Tibial artery (tissue), 4 donors: ENCODE measurements at regions not wholly inside any gene's neighbourhood (a gene's known extent, or its start where the extent isn't known, plus 50 kb on each side); places are given as distances from the start of the nearest gene placed in this dataset.

Experiments
- DNase-seq, 2 donors: peaks; one replicate each; pipeline ENCODE4 v3.0.0-alpha.2; 2019
- H3K27ac ChIP-seq, 2 donors: fragments of 200-600 bp; sonication (generic) in 1 of 2; 1 replicate in 1 of 2; 2 replicates in 1 of 2; pipeline ENCODE4 v1.5.1; 2018 to 2019; ENCODE audit warnings: mild to moderate bottlenecking in 1 of 2
- H3K27me3 ChIP-seq, 2 donors: fragments of 200-600 bp; sonication (generic) in 1 of 2; one replicate each; pipeline versions ENCODE4 v1.5.1 to v1.6.0; 2016 to 2019
- H3K36me3 ChIP-seq, 3 donors: fragments of 200-600 bp; sonication (generic) in 2 of 3; one replicate each; pipeline ENCODE4 v1.5.1; 2016 to 2019; ENCODE audit warnings: mild to moderate bottlenecking in 2 of 3
- H3K4me1 ChIP-seq, 4 donors: fragments of 200-600 bp; sonication (generic) in 2 of 4; 1 replicate in 3 of 4; 2 replicates in 1 of 4; pipeline ENCODE4 v1.5.1; 2016 to 2019
- H3K4me3 ChIP-seq, 2 donors: fragments of 200-600 bp; sonication (generic) in 1 of 2; 1 replicate in 1 of 2; 2 replicates in 1 of 2; pipeline ENCODE4 v1.5.1; 2018 to 2019; ENCODE audit warnings: mild to moderate bottlenecking in 2 of 2
- H3K9me3 ChIP-seq, 3 donors: fragments of 200-600 bp; sonication (generic) in 1 of 3; one replicate each; pipeline ENCODE4 v1.5.1; 2016 to 2019
- intact Hi-C: fragments of 100-400 bp; cut with DNase I; formaldehyde crosslinking; loops from one replicate; pipeline ENCODE4 v1.15.0; 2023; ENCODE audit warnings: low total_unique reads
- TF ChIP-seq, protein P1 (sequence below), 2 experiments: fragments of 200-600 bp in 1 of 2; fragments of 450-650 bp in 1 of 2; IDR thresholded peaks; one replicate each; pipeline ENCODE4 v1.5.1; 2017 to 2019; ENCODE audit warnings: antibody characterized with exemption in 2 of 2, mild to moderate bottlenecking in 1 of 2, moderate library complexity in 1 of 2

DNA sequence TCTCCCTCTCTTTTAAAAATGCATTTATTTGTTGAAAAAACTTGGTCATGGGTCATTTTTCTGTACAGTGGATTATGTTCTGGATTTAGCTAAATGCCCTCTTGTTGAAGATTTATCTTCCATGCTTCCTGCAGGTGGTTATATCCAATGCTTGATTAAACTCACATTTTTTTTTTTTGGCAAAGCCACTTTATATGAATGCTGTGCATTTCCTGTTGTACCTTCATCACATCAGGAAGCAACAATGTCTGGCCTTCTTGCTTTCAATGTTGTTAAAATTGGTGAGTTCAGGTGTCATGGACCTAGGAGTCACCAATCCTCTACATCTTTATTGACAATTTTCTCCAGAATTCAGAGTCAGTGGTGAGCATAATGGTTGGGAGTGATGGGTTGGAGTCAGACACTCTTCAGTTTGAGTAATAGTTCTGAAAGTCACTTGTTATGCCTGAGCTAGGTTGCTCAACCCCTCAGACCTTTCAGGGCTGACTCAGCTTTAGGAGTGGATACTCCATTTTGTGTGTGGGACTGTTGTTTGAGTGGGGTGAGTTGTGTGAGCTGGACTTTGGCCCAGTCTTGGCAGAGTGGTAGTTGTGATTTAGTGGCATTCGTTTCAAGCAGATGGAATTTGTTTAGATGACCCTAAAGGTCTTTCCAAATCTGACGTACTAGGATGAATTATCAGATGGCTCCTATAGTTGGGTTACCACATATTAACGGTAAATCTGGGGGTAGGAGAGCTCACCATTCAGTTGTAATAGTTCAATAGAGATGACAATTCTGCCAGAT is 213.5 kb upstream of the ZNF32 start:
- peaks cover 0 to 63% (median 38%) of the 10 kb centered on the region in 4 donors for H3K4me1 ChIP-seq
- H3K27ac ChIP-seq = peak overlapping the region; percentile 79 to 86
- H3K4me3 ChIP-seq = no peak overlapping the region
- no peaks in the 10 kb centered on the region for H3K9me3 ChIP-seq
- TF ChIP-seq, protein P1, sequence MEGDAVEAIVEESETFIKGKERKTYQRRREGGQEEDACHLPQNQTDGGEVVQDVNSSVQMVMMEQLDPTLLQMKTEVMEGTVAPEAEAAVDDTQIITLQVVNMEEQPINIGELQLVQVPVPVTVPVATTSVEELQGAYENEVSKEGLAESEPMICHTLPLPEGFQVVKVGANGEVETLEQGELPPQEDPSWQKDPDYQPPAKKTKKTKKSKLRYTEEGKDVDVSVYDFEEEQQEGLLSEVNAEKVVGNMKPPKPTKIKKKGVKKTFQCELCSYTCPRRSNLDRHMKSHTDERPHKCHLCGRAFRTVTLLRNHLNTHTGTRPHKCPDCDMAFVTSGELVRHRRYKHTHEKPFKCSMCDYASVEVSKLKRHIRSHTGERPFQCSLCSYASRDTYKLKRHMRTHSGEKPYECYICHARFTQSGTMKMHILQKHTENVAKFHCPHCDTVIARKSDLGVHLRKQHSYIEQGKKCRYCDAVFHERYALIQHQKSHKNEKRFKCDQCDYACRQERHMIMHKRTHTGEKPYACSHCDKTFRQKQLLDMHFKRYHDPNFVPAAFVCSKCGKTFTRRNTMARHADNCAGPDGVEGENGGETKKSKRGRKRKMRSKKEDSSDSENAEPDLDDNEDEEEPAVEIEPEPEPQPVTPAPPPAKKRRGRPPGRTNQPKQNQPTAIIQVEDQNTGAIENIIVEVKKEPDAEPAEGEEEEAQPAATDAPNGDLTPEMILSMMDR (IDR thresholded peaks at IDR 0.05) = no peak
- DNase-seq = peak; percentile 73 to 84
- intact Hi-C loops = no loop called here
- no peaks in the 10 kb centered on the region for H3K27me3 ChIP-seq
- H3K36me3 ChIP-seq = no peaks in the 10 kb centered on the region

DNA sequence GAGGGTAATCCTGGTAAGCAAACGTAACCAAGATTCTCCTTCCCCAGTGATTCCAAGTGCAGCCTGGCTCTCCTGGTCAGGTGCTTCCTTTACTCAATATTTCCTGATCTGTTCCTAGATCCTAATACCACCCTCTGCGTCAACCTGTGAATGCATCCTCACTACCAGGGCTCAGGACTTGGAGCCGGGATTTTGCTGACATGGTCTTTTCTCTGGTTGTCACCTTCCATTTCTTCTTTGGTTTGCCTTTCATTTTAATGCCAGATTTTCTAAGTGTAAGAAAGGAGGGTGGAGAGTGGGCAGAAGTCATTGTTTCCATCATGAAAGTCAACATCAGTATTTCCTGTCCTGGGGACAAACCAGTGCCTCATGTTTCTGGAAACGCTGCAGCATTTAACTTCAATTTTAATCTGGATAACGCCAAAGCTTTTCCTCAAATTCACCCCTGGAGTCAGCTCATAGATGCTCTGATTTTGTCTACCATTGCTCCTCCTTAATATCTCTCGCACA is 210.4 kb upstream of the ZNF32 start:
- TF ChIP-seq, protein P1 (IDR thresholded peaks at IDR 0.05) = no peak
- intact Hi-C loops = no loop called here
- H3K27ac ChIP-seq = no peak overlapping the region

DNA sequence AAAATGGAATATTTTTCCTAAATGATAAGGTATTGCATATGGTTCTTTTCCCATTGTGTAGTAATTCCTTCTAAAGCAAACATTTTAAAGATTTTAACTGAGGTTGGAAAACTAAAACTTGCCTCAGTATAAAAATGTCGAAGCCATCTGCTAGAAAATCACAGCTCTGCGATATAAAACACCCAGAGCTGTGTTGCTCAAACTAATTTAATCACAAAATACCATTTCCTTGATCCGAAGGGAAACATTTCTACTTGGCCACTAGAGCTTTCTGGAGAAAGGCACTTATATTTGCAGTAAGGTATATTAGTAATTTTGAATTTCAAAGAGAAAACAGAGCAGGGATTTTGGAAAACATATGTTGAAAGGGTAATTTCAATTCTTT is 209.2 kb upstream of the ZNF32 start:
- TF ChIP-seq, protein P1 (IDR thresholded peaks at IDR 0.05) = no peak
- intact Hi-C loops = no loop called here
- no peak overlapping the region for H3K4me3 ChIP-seq
- no peak for DNase-seq
- H3K27me3 ChIP-seq = no peaks in the 10 kb centered on the region
- H3K9me3 ChIP-seq = no peaks in the 10 kb centered on the region
- H3K36me3 ChIP-seq = no peaks in the 10 kb centered on the region
- peak overlapping the region in 1 of 2 donors; percentile 21 for H3K27ac ChIP-seq
- peaks cover 0 to 45% (median 30%) of the 10 kb centered on the region in 4 donors for H3K4me1 ChIP-seq

More for the DNA sequence above, 210.4 kb upstream of the ZNF32 start:
- no peak overlapping the region for H3K4me3 ChIP-seq
- H3K4me1 ChIP-seq = peaks cover 0 to 47% (median 35%) of the 10 kb centered on the region in 4 donors
- H3K36me3 ChIP-seq = no peaks in the 10 kb centered on the region
- DNase-seq = no peak
- no peaks in the 10 kb centered on the region for H3K9me3 ChIP-seq
- H3K27me3 ChIP-seq = no peaks in the 10 kb centered on the region

DNA sequence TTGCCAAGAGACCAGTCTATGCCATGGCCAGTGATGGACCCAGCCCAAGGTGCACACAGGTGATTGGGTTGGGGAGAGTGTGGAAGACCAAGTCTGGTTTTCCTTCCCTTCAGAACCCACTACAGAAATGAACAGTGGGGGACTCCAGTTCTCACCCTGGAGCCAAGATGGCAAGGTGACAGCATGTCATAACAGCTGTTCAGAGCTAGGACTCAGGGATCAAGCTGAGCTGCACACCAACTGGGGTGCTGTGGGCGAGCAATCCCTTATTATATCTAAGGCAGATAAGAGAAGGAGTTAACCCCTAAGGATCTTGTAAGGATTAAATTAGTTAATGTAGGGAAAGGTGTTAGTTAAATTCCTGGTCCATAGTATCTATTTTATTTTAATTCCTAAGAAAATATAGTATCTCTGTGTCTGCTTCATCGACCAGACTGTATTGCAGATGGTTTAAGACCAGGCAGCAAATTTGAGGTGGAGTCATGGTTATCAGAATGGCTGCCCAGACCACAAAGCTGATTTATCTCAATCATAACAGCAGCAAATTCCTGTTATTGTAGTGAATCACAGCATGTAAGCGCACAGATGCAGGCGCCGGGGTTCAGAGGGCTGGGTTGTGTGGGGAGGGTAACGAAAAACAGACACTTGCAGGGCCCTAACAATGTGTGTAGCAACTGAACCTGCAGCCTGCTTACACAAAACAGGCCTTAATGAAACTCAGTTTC is 208.7 kb upstream of the ZNF32 start:
- no peaks in the 10 kb centered on the region for H3K36me3 ChIP-seq
- H3K4me3 ChIP-seq = no peak overlapping the region
- H3K4me1 ChIP-seq = peaks cover 0 to 39% (median 27%) of the 10 kb centered on the region in 4 donors
- H3K27me3 ChIP-seq = no peaks in the 10 kb centered on the region
- intact Hi-C loops = no loop called here
- peak overlapping the region; percentile 20 to 21 for H3K27ac ChIP-seq
- no peaks in the 10 kb centered on the region for H3K9me3 ChIP-seq
- TF ChIP-seq, protein P1 (IDR thresholded peaks at IDR 0.05) = no peak
- DNase-seq = no peak

DNA sequence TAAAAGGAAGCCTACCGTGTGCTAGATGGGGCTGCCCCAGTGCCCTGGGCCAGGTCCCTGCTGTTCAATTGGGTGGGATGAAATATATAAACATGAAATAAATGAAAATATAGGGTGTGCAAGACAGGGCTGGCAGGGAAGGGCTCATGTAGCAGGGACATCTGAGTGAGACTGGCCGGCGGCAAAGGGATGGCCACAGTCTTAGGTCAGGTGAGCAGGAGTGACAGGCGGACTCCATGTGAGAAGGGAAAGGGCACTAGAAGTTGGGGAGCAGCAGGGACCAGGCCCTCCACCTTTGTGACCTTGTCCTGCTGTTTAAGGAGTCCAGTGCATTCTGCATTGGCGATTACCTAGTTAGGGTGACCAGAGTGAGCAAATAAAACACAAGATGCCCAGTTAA is 207.6 kb upstream of the ZNF32 start:
- no peaks in the 10 kb centered on the region for H3K36me3 ChIP-seq
- no peak overlapping the region for H3K4me3 ChIP-seq
- TF ChIP-seq, protein P1 (IDR thresholded peaks at IDR 0.05) = no peak
- no peak overlapping the region for H3K27ac ChIP-seq
- no peak for DNase-seq
- H3K9me3 ChIP-seq = no peaks in the 10 kb centered on the region
- H3K27me3 ChIP-seq = no peaks in the 10 kb centered on the region
- intact Hi-C loops = no loop called here
- peaks cover 0 to 29% (median 21%) of the 10 kb centered on the region in 4 donors for H3K4me1 ChIP-seq
